Hepatocyte (in vitro differentiated cells): ENCODE measurements at regions not wholly inside any gene's neighbourhood (a gene's known extent, or its start where the extent isn't known, plus 50 kb on each side); places are given as distances from the start of the nearest gene placed in this dataset.

Experiments used
- DNase-seq: peaks from one replicate; pipeline ENCODE4 v3.0.0-alpha.2; 2016; ENCODE audit warnings: low spot score
- H2AFZ ChIP-seq: fragments of 200-600 bp; sonication (generic); 2 replicates; pipeline ENCODE4 v1.6.0; 2016; ENCODE audit warnings: antibody characterized with exemption, mild to moderate bottlenecking
- H3K27ac ChIP-seq: fragments of 200-600 bp; sonication (generic); 2 replicates; pipeline ENCODE4 v1.5.1; 2016; ENCODE audit warnings: mild to moderate bottlenecking
- H3K27me3 ChIP-seq: fragments of 200-600 bp; sonication (generic); 2 replicates; pipeline ENCODE4 v1.6.1; 2016
- H3K36me3 ChIP-seq: fragments of 200-600 bp; sonication (generic); replicated peaks from 2 replicates; pipeline ENCODE4 v1.5.1; 2016; ENCODE audit warnings: low read depth; ENCODE audit not compliant: insufficient read depth
- H3K4me1 ChIP-seq: fragments of 200-600 bp; sonication (generic); 2 replicates; pipeline ENCODE4 v1.5.1; 2016; ENCODE audit warnings: mild to moderate bottlenecking, moderate library complexity; ENCODE audit not compliant: insufficient read depth
- H3K4me2 ChIP-seq: fragments of 200-600 bp; sonication (generic); 2 replicates; pipeline ENCODE4 v1.6.0; 2016
- H3K4me3 ChIP-seq: fragments of 200-600 bp; sonication (generic); 2 replicates; pipeline ENCODE4 v1.5.1; 2016; ENCODE audit warnings: mild to moderate bottlenecking
- H3K79me2 ChIP-seq: fragments of 200-600 bp; sonication (generic); 2 replicates; pipeline ENCODE4 v1.6.0; 2017; ENCODE audit warnings: mild to moderate bottlenecking
- H3K9me2 ChIP-seq: fragments of 200-600 bp; sonication (generic); replicated peaks from 2 replicates; pipeline ENCODE4 v1.6.0; 2017; ENCODE audit warnings: mild to moderate bottlenecking; ENCODE audit not compliant: insufficient read depth
- H3K9me3 ChIP-seq: fragments of 200-600 bp; sonication (generic); 2 replicates; pipeline ENCODE4 v1.5.1; 2016; ENCODE audit warnings: low read depth, mild to moderate bottlenecking
- H4K20me1 ChIP-seq: fragments of 200-600 bp; sonication (generic); 2 replicates; pipeline ENCODE4 v1.6.0; 2016; ENCODE audit warnings: mild to moderate bottlenecking; ENCODE audit not compliant: insufficient read depth, poor library complexity, severe bottlenecking
- CTCF ChIP-seq: fragments of 200-600 bp; sonication (generic); IDR thresholded peaks from 2 replicates; pipeline ENCODE4 v1.5.1; 2016; ENCODE audit warnings: antibody characterized with exemption, mild to moderate bottlenecking; ENCODE audit not compliant: poor library complexity
- EZH2 ChIP-seq: fragments of 200-600 bp; sonication (generic); IDR thresholded peaks from 2 replicates; pipeline ENCODE4 v1.6.1; 2016; ENCODE audit warnings: antibody characterized with exemption, mild to moderate bottlenecking, borderline replicate concordance
- EZH2phosphoT487 ChIP-seq: fragments of 200-600 bp; sonication (generic); IDR thresholded peaks from one replicate; pipeline ENCODE4 v1.6.1; 2018; ENCODE audit warnings: antibody characterized with exemption, mild to moderate bottlenecking, low read depth, moderate library complexity; ENCODE audit not compliant: unreplicated experiment, severe bottlenecking
- WGBS: methylation state at CpG from one replicate; pipeline ENCODE4 v1.1.6; 2016; ENCODE audit warnings: low lambda C conversion rate; ENCODE audit errors: missing lambda C conversion rate; 5-methylcytosine and 5-hydroxymethylcytosine counted together

GRCh38 chr6:156402227-156402626 is 375.0 kb upstream of the ARID1B start:
- TF ChIP-seq EZH2: no peak
- no peak for TF ChIP-seq EZH2phosphoT487
- TF ChIP-seq CTCF: no peak
- Histone ChIP-seq H3K4me2 (no peak overlapping the region), H3K27me3 (no peaks in the 10 kb centered on the region), H3K4me3 (no peak overlapping the region), H3K9me2 (no peaks in the 10 kb centered on the region), H3K36me3 (no peaks in the 10 kb centered on the region), H3K27ac (no peak overlapping the region), H3K4me1 (no peaks in the 10 kb centered on the region), H4K20me1 (no peaks in the 10 kb centered on the region), H2AFZ (no peak overlapping the region), H3K9me3 (no peaks in the 10 kb centered on the region), H3K79me2 (no peaks in the 10 kb centered on the region)
- DNase-seq: no peak
- 36% methylated on average over 1 of the region's 1 CpG for WGBS

- TF ChIP-seq CTCF (no peak), EZH2 (no peak), EZH2phosphoT487 (no peak)
- Histone ChIP-seq H3K9me3 (no peaks in the 10 kb centered on the region), H3K4me3 (no peak overlapping the region)
Observed at GRCh38 chr6:156400487-156400886, 376.7 kb upstream of the ARID1B start.

GRCh38 chr6:156398966-156399365 is 378.2 kb upstream of the ARID1B start:
- H3K27ac ChIP-seq: no peak overlapping the region
- 91% methylated on average over 2 of the region's 2 CpGs for WGBS
- no peak overlapping the region for H2AFZ ChIP-seq
- no peak for TF ChIP-seq EZH2phosphoT487
- TF ChIP-seq EZH2: no peak
- no peak for TF ChIP-seq CTCF
- H4K20me1 ChIP-seq: no peaks in the 10 kb centered on the region
- no peak overlapping the region for H3K4me2 ChIP-seq
- H3K36me3 ChIP-seq: no peaks in the 10 kb centered on the region
- no peaks in the 10 kb centered on the region for H3K79me2 ChIP-seq
- H3K9me2 ChIP-seq: no peaks in the 10 kb centered on the region
- no peaks in the 10 kb centered on the region for H3K9me3 ChIP-seq
- no peak for DNase-seq
- H3K4me1 ChIP-seq: no peaks in the 10 kb centered on the region
- no peaks in the 10 kb centered on the region for H3K27me3 ChIP-seq
- no peak overlapping the region for H3K4me3 ChIP-seq

More at GRCh38 chr6:156400487-156400886, 376.7 kb upstream of the ARID1B start:
- H4K20me1 ChIP-seq: no peaks in the 10 kb centered on the region
- no peak overlapping the region for H3K4me2 ChIP-seq
- H3K4me1 ChIP-seq: no peaks in the 10 kb centered on the region
- H3K27me3 ChIP-seq: no peaks in the 10 kb centered on the region
- 79% methylated on average over 4 of the region's 4 CpGs for WGBS
- no peak overlapping the region for H2AFZ ChIP-seq
- no peak for DNase-seq
- H3K9me2 ChIP-seq: no peaks in the 10 kb centered on the region
- H3K27ac ChIP-seq: no peak overlapping the region
- no peaks in the 10 kb centered on the region for H3K36me3 ChIP-seq
- H3K79me2 ChIP-seq: no peaks in the 10 kb centered on the region

GRCh38 chr6:156398371-156398770 is 378.8 kb upstream of the ARID1B start:
- 95% methylated on average over 5 of the region's 5 CpGs for WGBS
- Histone ChIP-seq H3K27me3 (no peaks in the 10 kb centered on the region), H3K36me3 (no peaks in the 10 kb centered on the region), H3K9me2 (no peaks in the 10 kb centered on the region), H3K9me3 (no peaks in the 10 kb centered on the region), H4K20me1 (no peaks in the 10 kb centered on the region), H3K4me1 (no peaks in the 10 kb centered on the region), H3K4me2 (no peak overlapping the region), H3K27ac (no peak overlapping the region), H2AFZ (no peak overlapping the region), H3K4me3 (no peak overlapping the region), H3K79me2 (no peaks in the 10 kb centered on the region)
- no peak for DNase-seq
- TF ChIP-seq CTCF (no peak), EZH2phosphoT487 (no peak)
